ENCODE measurements at regions not wholly inside any gene's neighbourhood (a gene's known extent, or its start where the extent isn't known, plus 50 kb on each side); places are given as distances from the start of the nearest gene placed in this dataset.
"Not testable (repeated sequence)": the region's sequence is repeated elsewhere in the genome, so short reads cannot be mapped to it uniquely, and the experiment has no call there.

GRCh38 chr9:73054091-73054490, 97.6 kb upstream of the ANXA1 start:
- no peak for DNase-seq (ENCODE audit: low spot score)

- DNase-seq (ENCODE audit: low spot score): no peak
These were observed 98.1 kb upstream of the ANXA1 start for GRCh38 chr9:73053543-73053942.

GRCh38 chr9:73050887-73051550, 98.2 kb upstream of the ALDH1A1 start:
- no peak for DNase-seq (ENCODE audit: low spot score)

- DNase-seq (ENCODE audit: low spot score): no peak
These were observed 97.4 kb upstream of the ALDH1A1 start for GRCh38 chr9:73050065-73050816.

- no peak for DNase-seq (ENCODE audit: low spot score)
These were observed 96.4 kb upstream of the ALDH1A1 start for GRCh38 chr9:73049280-73049679.

GRCh38 chr9:73046769-73047168, 93.9 kb upstream of the ALDH1A1 start:
- no peak for DNase-seq (ENCODE audit: low spot score)

GRCh38 chr9:73044776-73045175, 91.9 kb upstream of the ALDH1A1 start:
- DNase-seq (ENCODE audit: low spot score): not testable (repeated sequence)

- DNase-seq (ENCODE audit: low spot score): no peak
These were observed 89.3 kb upstream of the ALDH1A1 start for GRCh38 chr9:73042155-73042554.

GRCh38 chr9:73039271-73040263, 86.7 kb upstream of the ALDH1A1 start:
- no peak for DNase-seq (ENCODE audit: low spot score)

- no peak for DNase-seq (ENCODE audit: low spot score)
These were observed 85.8 kb upstream of the ALDH1A1 start for GRCh38 chr9:73038613-73039012.

GRCh38 chr9:73038089-73038509, 85.2 kb upstream of the ALDH1A1 start:
- no peak for DNase-seq (ENCODE audit: low spot score)

- no peak for DNase-seq (ENCODE audit: low spot score)
These were observed 84.8 kb upstream of the ALDH1A1 start for GRCh38 chr9:73037613-73038012.

GRCh38 chr9:73034962-73035361, 82.1 kb upstream of the ALDH1A1 start:
- DNase-seq (ENCODE audit: low spot score): no peak

GRCh38 chr9:73031350-73031749, 78.5 kb upstream of the ALDH1A1 start:
- DNase-seq (ENCODE audit: low spot score): no peak

- no peak for DNase-seq (ENCODE audit: low spot score)
These were observed 77.6 kb upstream of the ALDH1A1 start for GRCh38 chr9:73030370-73031030.

- DNase-seq (ENCODE audit: low spot score): no peak
These were observed 76.5 kb upstream of the ALDH1A1 start for GRCh38 chr9:73029346-73029745.

- no peak for DNase-seq (ENCODE audit: low spot score)
These were observed 73.5 kb upstream of the ALDH1A1 start for GRCh38 chr9:73026375-73026774.

- no peak for DNase-seq (ENCODE audit: low spot score)
These were observed 71.8 kb upstream of the ALDH1A1 start for GRCh38 chr9:73024601-73025034.

GRCh38 chr9:73023025-73023541, 70.2 kb upstream of the ALDH1A1 start:
- peak; percentile 61 for DNase-seq (ENCODE audit: low spot score)

GRCh38 chr9:73022353-73022752, 69.5 kb upstream of the ALDH1A1 start:
- no peak for DNase-seq (ENCODE audit: low spot score)

- DNase-seq (ENCODE audit: low spot score): no peak
These were observed 68.0 kb upstream of the ALDH1A1 start for GRCh38 chr9:73020877-73021276.

GRCh38 chr9:73014011-73014410, 61.2 kb upstream of the ALDH1A1 start:
- DNase-seq (ENCODE audit: low spot score): no peak
